NCI-H748 (cell line): ENCODE measurements at regions not wholly inside any gene's neighbourhood (a gene's known extent, or its start where the extent isn't known, plus 50 kb on each side); places are given as distances from the start of the nearest gene placed in this dataset.
A peak's percentile ranks its signal among the peaks of the same experiment; 100 is the strongest.

Source experiments
- DNase-seq: peaks from one replicate; lab custom pipeline; 2025; ENCODE audit not compliant: unreplicated experiment; lab: John Stamatoyannopoulos, UW

DNA sequence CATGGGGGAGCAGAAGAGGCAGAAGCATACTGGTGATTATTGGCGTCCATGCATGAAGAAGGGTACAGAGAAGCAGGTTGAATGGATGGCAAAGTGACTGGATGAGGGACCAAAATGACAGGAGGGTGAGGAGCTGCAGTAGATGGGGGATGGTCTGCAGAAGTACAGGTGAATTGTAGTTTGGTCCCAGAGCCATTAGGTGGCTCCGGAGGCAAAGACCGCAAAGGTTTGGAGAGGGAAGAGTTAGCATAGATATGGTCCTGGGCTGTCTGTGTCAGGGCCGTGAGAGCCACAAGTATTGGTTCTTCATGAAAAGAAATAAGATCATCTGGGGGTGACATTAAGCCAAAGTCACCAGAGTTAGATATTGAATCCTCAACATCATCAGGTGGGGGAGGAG lies 59.0 kb upstream of the ZNF726 start:
- no peak for DNase-seq

DNA sequence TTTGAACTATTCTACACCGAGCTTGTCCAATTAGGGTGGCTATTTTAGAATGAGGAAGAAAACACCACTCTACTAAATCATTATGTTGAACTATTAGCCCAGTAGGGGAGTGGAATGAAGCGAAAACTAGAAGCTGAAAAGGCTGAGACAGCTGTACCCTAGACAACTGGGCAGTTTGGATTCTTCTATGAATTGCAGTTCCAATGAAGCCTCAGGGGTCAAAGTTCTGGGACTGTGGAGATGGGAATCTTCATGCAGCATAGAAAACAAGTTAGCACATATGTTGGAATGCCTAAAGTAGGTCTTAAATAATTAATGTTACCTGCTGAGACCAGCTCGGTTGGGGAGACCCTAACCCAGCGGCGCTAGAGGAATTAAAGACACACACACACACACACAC lies 62.7 kb upstream of the ZNF726 start:
- no peak for DNase-seq

DNA sequence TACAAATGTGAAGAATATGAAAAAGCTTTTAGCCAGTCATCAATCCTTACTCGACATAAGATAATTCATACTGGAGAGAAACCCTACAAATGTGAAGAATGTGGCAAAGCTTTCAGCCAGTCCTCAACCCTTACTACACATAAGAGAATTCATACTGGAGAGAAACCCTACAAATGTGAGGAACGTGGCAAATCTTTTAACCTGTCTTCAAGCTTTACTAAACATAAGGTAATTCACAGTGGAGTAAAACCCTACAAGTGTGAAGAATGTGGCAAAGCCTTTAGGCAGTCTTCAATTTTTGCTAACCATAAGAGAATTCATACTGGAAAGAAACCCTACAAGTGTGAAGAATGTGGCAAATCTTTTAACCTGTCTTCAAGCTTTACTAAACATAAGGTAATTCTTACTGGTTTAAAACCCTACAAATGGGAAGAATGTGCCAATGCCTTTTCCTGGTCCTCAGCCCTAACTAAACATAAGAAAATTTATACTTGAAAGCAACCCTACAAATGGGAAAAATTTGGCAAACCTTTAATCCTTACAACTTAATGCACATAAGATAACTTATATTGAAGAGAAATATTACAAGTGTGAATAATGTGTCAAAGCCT lies 74.1 kb upstream of the ZNF681 start:
- no peak for DNase-seq

DNA sequence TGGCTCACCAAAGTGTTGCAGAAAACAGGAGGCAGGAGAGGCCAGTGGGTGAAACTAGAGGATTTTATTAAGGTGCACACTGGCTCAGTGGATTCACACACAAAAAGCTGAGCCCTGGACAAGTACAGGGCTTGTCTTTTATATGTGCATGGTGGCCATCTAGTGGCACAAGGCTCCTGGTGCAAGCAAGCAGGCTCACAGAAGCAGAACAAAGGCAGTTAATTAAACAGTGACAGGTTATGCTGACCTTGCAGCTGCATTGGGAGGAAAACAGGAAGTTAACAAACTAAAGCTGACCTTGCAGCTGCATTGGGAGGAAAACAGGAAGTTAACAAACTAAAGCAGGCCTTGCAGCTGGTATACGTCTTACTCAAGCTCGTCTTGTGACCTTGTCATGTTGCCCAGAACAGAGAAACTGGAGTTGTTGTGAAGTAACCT lies 65.3 kb upstream of the ZNF681 start:
- DNase-seq: peak; percentile 48

DNA sequence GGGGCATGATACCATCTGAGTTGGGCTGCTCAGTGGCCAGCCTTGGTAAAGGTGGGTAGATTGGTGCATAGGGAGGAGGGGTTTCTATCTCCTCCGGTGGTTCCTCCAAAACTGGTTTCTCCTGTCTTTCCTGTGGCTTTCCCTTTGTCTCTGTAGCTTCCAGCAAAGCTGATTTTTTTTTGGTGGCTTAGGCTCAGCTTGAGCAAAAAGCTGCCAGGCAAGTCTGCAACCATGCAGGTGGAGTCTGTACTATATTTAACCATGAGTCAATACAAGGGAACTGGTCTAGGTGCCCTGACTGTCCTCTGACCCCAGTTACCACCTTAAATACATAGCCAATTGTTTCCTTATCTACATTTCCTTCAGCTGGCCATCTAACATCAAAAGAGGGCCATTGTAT lies 64.0 kb upstream of the ZNF681 start:
- DNase-seq: no peak

DNA sequence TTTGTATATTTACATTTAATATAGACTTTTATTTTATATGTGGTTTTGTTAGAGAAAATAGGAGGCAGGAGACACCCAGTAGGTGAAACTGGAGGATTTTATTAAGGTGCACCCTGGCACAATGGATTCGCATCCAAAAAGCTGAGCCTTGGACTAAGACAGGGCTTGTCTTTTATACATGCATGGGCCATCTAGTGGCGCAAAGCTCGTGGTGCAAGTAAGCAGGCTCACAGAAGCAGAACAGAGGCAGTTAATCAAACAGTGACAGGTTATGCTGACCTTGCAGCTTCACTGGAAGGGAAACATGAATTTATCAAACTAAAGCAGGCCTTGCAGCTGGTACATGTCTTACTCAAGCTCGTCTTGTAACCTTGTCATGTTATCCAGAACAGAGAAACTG lies 58.8 kb upstream of the ZNF681 start:
- peak; percentile 58 for DNase-seq

DNA sequence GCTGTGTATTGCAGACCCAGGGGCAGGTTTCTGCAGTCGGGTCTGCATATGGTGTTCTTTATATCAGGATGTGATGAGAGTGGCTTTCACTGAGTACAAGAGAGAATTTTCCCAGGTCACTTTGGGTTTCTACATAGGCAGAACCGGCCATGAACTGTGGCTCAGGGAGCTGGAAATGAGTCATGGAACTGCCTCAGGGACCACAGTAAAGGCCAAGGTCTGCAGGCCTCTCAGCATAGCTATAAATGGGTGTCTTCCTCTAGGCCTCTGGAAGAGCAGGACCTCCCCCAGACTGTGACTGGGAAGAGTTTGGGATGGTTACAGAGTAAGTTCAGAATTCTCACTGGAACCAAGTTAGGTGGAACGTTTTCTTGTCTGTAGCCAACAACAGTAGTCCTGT lies 51.8 kb upstream of the ZNF681 start:
- DNase-seq: no peak
